Small intestine (tissue), 7 donors: ENCODE measurements at regions not wholly inside any gene's neighbourhood (a gene's known extent, or its start where the extent isn't known, plus 50 kb on each side); places are given as distances from the start of the nearest gene placed in this dataset.

ENCODE experiments used
- DNase-seq, 2 donors: peaks; one replicate each; pipeline versions ENCODE4 v3.0.0 to v3.0.0-alpha.2; 2013
- FAIRE-seq: peaks from 2 replicates; lab custom pipeline; 2012; peaks lifted over from hg19 to GRCh38; lab: Jason Lieb, UNC
- H3K27ac ChIP-seq, 3 donors: one replicate each; pipeline ENCODE4 v1.5.1; 2013; ENCODE audit warnings: low read length in 2 of 3, mild to moderate bottlenecking in 2 of 3, control low read depth in 1 of 3, inconsistent platforms in 1 of 3, low read depth in 1 of 3, moderate library complexity in 1 of 3
- H3K27me3 ChIP-seq, 3 donors: one replicate each; pipeline ENCODE4 v1.6.1; 2013; ENCODE audit warnings: low read length in 3 of 3, inconsistent platforms in 1 of 3; ENCODE audit not compliant: control insufficient read depth in 3 of 3, insufficient read depth in 3 of 3
- H3K36me3 ChIP-seq, 3 donors: one replicate each; pipeline ENCODE4 v1.6.1; 2013; ENCODE audit warnings: low read length in 3 of 3, inconsistent platforms in 1 of 3, low read depth in 1 of 3, mild to moderate bottlenecking in 1 of 3, moderate library complexity in 1 of 3; ENCODE audit not compliant: control insufficient read depth in 3 of 3, insufficient read depth in 2 of 3
- H3K4me1 ChIP-seq, 3 donors: one replicate each; pipeline ENCODE4 v1.6.1; 2013; ENCODE audit warnings: low read length in 2 of 3, inconsistent platforms in 1 of 3, low read depth in 1 of 3, mild to moderate bottlenecking in 1 of 3, moderate library complexity in 1 of 3; ENCODE audit not compliant: control insufficient read depth in 3 of 3, insufficient read depth in 2 of 3
- H3K4me3 ChIP-seq, 3 donors: one replicate each; pipeline ENCODE4 v1.5.1; 2013; ENCODE audit warnings: low read length in 3 of 3, control low read depth in 1 of 3, inconsistent platforms in 1 of 3, low read depth in 1 of 3, mild to moderate bottlenecking in 1 of 3, moderate library complexity in 1 of 3
- H3K9me3 ChIP-seq, 2 donors: one replicate each; pipeline ENCODE4 v1.6.1; 2013; ENCODE audit warnings: low read depth in 1 of 2, low read length in 1 of 2; ENCODE audit not compliant: control insufficient read depth in 2 of 2, insufficient read depth in 1 of 2
- WGBS, 3 donors: extraction: QIAGEN DNeasy Blood & Tissue Kit; methylation state at CpG; one replicate each; pipeline ENCODE4 v1.1.7; 2013; 5-methylcytosine and 5-hydroxymethylcytosine counted together
- donor health status: healthy with polysubstance abuse.
- donor health status: control.
- donor health status: control.
- donor health status: Bipolar disorder and iron deficiency.
- donor health status: healthy.

DNA sequence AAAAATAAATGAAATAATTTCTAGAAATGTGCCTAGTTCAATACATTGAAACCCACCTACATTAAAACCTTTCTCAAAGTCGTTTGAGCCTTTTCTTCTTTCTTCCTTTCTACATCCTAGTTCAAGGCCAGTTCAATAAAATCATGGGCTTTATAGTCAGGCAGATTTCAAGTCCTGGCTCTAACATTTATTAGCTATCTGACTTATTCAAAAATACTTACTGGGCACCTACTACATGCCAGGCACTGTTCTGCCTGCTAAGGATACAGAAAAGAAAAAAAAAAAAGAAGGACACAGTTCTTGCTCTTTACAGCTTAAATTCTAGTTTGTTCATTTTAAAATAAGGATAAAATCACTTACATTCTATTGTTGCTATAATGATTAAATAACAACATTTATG is 134.2 kb upstream of the FGGY start:
- DNase-seq: no peak
- no peak overlapping the region for H3K4me3 ChIP-seq
- H3K27me3 ChIP-seq: no peaks in the 10 kb centered on the region
- no peaks in the 10 kb centered on the region for H3K9me3 ChIP-seq
- no peaks in the 10 kb centered on the region for H3K36me3 ChIP-seq
- no peak for FAIRE-seq
- H3K27ac ChIP-seq: no peak overlapping the region
- no peaks in the 10 kb centered on the region for H3K4me1 ChIP-seq
- 17 to 59% (median 23%) methylated on average over 1 of the region's 1 CpG for WGBS, 3 donors

DNA sequence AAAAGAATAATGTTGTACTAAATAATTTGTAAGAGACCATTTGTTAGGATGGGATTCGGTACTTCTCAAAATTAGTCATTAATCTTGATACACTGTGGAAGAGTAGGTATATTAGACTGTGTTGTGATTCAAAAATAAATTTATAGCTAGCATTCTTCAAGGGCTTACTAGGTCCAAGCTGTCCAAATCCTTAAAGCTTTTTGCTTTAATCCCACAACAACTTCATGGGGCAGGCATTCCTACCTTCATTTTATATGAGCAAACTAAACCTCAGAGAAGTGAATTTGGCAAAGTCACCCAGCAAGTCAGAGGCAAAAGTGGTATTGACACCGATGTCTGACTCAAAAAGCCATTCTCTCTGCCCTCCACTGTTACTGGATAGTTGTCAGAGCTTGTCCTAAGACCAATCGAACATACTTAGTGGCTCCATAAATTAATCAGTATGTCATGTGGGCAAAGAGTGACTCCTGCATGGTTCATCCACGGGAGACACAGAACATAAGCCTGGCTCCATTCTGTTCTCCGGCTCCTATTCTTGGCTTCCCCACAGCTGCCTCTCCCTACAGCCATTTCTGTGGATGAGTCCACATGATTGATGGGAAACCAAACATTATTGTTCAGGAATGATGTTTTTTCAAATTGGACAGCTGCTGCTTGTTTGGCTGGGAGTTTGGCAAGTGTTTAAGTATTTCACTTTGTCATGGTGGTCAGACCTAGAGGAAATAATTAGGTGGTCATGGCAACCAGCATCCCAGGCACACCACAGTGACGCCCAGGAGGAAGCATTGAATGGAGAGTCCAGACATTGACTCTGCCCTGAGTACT is 133.4 kb upstream of the FGGY start:
- WGBS, 3 donors: 57 to 71% (median 69%) methylated on average over 6 of the region's 6 CpGs
- H3K36me3 ChIP-seq: no peaks in the 10 kb centered on the region
- no peak for DNase-seq
- H3K4me3 ChIP-seq: no peak overlapping the region
- no peaks in the 10 kb centered on the region for H3K27me3 ChIP-seq
- no peaks in the 10 kb centered on the region for H3K4me1 ChIP-seq
- FAIRE-seq: no peak
- no peak overlapping the region for H3K27ac ChIP-seq
- no peaks in the 10 kb centered on the region for H3K9me3 ChIP-seq

DNA sequence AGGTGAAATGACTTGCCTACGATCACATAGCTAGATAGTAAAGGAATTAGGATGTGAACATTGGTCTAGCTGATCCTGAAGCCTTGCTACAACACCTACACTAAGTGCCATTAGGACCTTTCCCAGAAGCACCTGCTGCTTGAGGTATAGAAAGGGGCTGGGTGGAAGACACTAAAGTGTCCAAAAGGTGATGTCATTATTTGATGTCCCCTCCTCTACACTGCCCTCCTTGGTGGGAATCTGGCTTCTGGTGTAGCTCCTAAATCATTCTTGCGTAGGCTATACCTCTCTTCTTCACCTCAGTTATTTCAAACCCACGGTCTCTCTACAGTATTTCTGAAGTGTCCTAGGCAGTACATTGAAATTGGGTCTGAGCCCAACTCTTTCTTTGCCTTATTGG is 132.5 kb upstream of the FGGY start:
- H3K4me3 ChIP-seq: no peak overlapping the region
- H3K27me3 ChIP-seq: no peaks in the 10 kb centered on the region
- H3K36me3 ChIP-seq: no peaks in the 10 kb centered on the region
- H3K27ac ChIP-seq: no peak overlapping the region
- 49 to 63% (median 55%) methylated on average over 3 of the region's 3 CpGs for WGBS, 3 donors
- DNase-seq (no peak), FAIRE-seq (no peak)
- H3K4me1 ChIP-seq: no peaks in the 10 kb centered on the region
- H3K9me3 ChIP-seq: no peaks in the 10 kb centered on the region

DNA sequence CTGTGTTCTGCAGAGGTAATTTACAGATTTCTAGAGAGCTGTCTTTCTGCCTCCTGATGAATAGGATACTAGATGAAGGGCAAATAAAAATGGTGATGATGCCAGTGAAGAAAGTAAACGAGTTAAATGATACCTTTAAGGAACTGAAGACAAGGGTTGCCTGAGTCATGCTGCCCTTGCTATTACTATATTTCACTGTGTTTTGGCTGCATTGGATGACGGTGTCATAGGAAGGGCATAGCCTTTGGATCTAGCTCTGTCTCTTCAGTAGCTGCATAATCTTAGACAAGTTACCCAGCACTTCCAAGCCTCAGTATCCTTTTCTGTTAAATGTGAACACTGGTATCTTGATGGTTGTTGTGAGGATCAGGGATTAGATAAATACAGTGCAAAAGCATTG is 131.5 kb upstream of the FGGY start:
- 20 to 26% (median 21%) methylated on average over 2 of the region's 2 CpGs for WGBS, 3 donors
- H3K4me1 ChIP-seq: no peaks in the 10 kb centered on the region
- DNase-seq: no peak
- no peak for FAIRE-seq
- no peak overlapping the region for H3K4me3 ChIP-seq
- H3K36me3 ChIP-seq: no peaks in the 10 kb centered on the region
- no peaks in the 10 kb centered on the region for H3K27me3 ChIP-seq
- H3K27ac ChIP-seq: no peak overlapping the region
- H3K9me3 ChIP-seq: no peaks in the 10 kb centered on the region

- no peak overlapping the region for H3K27ac ChIP-seq
- H3K4me3 ChIP-seq: no peak overlapping the region
- FAIRE-seq (no peak), DNase-seq (no peak)
- H3K27me3 ChIP-seq: no peaks in the 10 kb centered on the region
- no peaks in the 10 kb centered on the region for H3K4me1 ChIP-seq
- H3K36me3 ChIP-seq: no peaks in the 10 kb centered on the region
- WGBS, 3 donors: 58 to 68% (median 61%) methylated on average over 1 of the region's 1 CpG
- no peaks in the 10 kb centered on the region for H3K9me3 ChIP-seq
Measured at GRCh38 chr1:59169703-59170102, 127.2 kb upstream of the FGGY start.

DNA sequence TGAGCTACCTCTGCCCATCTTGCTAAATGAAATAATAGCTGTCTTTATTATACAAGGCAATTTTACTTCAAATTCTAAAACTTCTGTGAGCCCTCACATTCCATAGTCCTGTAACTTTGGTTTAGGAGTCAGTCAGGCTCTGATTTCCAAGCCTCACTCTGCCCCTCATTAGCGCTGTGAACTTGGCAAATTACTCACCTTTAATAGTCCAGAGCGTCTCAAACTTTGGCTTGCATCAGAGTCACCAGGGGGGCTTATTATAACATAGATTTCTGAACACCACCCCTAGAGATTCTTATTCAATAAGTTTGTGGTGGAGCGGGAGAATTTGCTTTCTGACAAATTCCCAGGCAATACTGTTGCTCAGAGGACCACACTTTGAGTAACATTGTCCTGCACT is 126.2 kb upstream of the FGGY start:
- FAIRE-seq: no peak
- no peaks in the 10 kb centered on the region for H3K27me3 ChIP-seq

DNA sequence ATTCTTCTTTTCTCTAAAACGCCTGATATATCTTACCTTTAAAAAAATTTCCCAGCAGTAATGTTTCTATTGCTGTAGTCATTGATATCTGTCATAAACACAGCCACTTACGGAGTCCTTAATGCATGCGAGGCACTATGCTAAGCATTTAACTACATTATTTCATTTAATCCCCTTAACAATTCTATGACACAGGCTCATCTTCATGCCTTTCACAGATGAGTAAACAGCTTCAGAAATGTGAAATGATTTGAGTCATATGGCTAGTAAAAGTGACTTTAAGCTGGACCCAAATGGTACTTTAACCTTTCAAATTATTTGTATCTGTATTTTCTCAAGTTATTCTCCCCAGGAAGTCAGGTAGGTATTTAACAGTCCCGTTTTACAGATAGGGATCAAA is 125.1 kb upstream of the FGGY start:
- Histone ChIP-seq H3K27me3 (no peaks in the 10 kb centered on the region), H3K36me3 (no peaks in the 10 kb centered on the region), H3K9me3 (no peaks in the 10 kb centered on the region), H3K4me1 (no peaks in the 10 kb centered on the region), H3K27ac (no peak overlapping the region), H3K4me3 (no peak overlapping the region)
- DNase-seq: no peak
- FAIRE-seq: no peak
- WGBS, 3 donors: 22 to 60% (median 35%) methylated on average over 4 of the region's 4 CpGs

More for the DNA sequence above, 126.2 kb upstream of the FGGY start:
- H3K36me3 ChIP-seq: no peaks in the 10 kb centered on the region
- no peak for DNase-seq
- no peaks in the 10 kb centered on the region for H3K9me3 ChIP-seq
- WGBS, 3 donors: 77 to 85% (median 77%) methylated on average over 3 of the region's 3 CpGs
- no peak overlapping the region for H3K27ac ChIP-seq
- no peaks in the 10 kb centered on the region for H3K4me1 ChIP-seq
- H3K4me3 ChIP-seq: no peak overlapping the region

DNA sequence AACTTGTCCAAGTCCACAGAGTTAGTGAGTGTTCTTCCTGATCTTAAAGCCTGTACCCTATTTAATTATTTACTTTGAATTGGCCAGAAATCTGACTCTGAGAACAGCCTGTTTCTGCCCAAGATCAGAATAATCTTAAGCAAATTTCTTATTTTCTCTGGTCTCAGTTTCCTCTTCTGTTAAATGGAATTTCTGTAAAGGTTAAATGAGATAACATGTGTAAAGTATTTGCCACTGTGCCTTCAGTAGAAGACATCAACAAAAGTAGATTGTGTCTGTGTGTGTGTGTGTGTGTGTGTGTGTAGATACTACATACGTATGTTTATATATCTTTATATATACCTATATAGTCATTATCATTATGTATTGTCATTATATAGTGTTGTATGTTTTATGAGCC is 124.2 kb upstream of the FGGY start:
- FAIRE-seq: no peak
- Histone ChIP-seq H3K27me3 (no peaks in the 10 kb centered on the region), H3K4me1 (no peaks in the 10 kb centered on the region), H3K27ac (no peak overlapping the region), H3K4me3 (no peak overlapping the region), H3K9me3 (no peaks in the 10 kb centered on the region), H3K36me3 (no peaks in the 10 kb centered on the region)
- no peak for DNase-seq
- WGBS, 3 donors: 43 to 79% (median 77%) methylated on average over 1 of the region's 1 CpG

- FAIRE-seq: no peak
- no peak overlapping the region for H3K4me3 ChIP-seq
Measured at GRCh38 chr1:59173721-59174120, 123.2 kb upstream of the FGGY start.

More at GRCh38 chr1:59173721-59174120, 123.2 kb upstream of the FGGY start:
- Histone ChIP-seq H3K9me3 (no peaks in the 10 kb centered on the region), H3K36me3 (no peaks in the 10 kb centered on the region), H3K4me1 (no peaks in the 10 kb centered on the region), H3K27ac (no peak overlapping the region), H3K27me3 (no peaks in the 10 kb centered on the region)
- WGBS, 3 donors: 58 to 68% (median 61%) methylated on average over 1 of the region's 1 CpG
- no peak for DNase-seq
